ENCODE measurements at regions not wholly inside any gene's neighbourhood (a gene's known extent, or its start where the extent isn't known, plus 50 kb on each side); places are given as distances from the start of the nearest gene placed in this dataset.

GRCh38 chr3:73291541-73291940 is 230.1 kb downstream of the EBLN2 start:
- Histone ChIP-seq H3K27me3 (no peaks in the 10 kb centered on the region), H3K4me3 (no peak overlapping the region), H3K36me3 (no peaks in the 10 kb centered on the region), H3K4me1 (no peaks in the 10 kb centered on the region), H3K9me3 (no peaks in the 10 kb centered on the region), H3K27ac (no peak overlapping the region)
- TF ChIP-seq POLR2A (IDR thresholded peaks at IDR 0.05) (no peak), CTCF (IDR thresholded peaks at IDR 0.05) (no peak)
- intact Hi-C loops (cut with DNase I), result no loop called here
- WGBS (ENCODE audit: insufficient coverage, low coverage, low lambda C conversion rate, missing lambda C conversion rate), result 56% methylated on average over 7 of the region's 7 CpGs
- DNase-seq (no peak), ATAC-seq (no peak)

- intact Hi-C loops (cut with DNase I), result no loop called here
- TF ChIP-seq CTCF (IDR thresholded peaks at IDR 0.05) (no peak), POLR2A (IDR thresholded peaks at IDR 0.05) (no peak)
- Histone ChIP-seq H3K4me1 (no peaks in the 10 kb centered on the region), H3K9me3 (no peaks in the 10 kb centered on the region), H3K36me3 (no peaks in the 10 kb centered on the region), H3K4me3 (no peak overlapping the region), H3K27me3 (no peaks in the 10 kb centered on the region), H3K27ac (no peak overlapping the region)
- no peak for ATAC-seq
- no peak for DNase-seq
- 55% methylated on average over 4 of the region's 4 CpGs for WGBS (ENCODE audit: insufficient coverage, low coverage, low lambda C conversion rate, missing lambda C conversion rate)
Observed at GRCh38 chr3:73292220-73292619, 230.8 kb downstream of the EBLN2 start.

DNA sequence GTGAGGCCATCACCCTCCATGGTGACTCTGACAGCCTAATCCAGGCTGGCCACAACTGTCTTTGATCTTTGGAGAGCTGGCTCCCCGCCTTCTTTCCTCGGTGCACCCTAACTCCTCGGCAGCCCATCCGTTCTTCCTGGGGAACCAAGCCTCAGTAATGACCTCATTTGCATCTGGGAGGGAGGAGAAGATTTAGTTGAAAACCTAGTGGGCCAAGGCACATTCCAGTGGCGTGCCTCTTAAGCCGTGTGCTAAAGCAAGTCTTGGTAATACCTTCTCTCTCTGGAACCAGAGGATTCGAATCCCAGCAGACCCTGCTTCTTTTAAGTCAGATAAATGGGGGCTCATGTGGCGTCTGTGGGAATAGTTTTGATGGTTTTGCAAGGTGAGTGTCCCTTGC is 233.1 kb downstream of the EBLN2 start:
- no peak overlapping the region for H3K4me3 ChIP-seq
- no peak for DNase-seq
- WGBS (ENCODE audit: insufficient coverage, low coverage, low lambda C conversion rate, missing lambda C conversion rate), result 39% methylated on average over 8 of the region's 8 CpGs
- intact Hi-C loops (cut with DNase I), result no loop called here
- H3K36me3 ChIP-seq, result no peaks in the 10 kb centered on the region
- H3K27ac ChIP-seq, result no peak overlapping the region
- H3K27me3 ChIP-seq, result no peaks in the 10 kb centered on the region
- no peaks in the 10 kb centered on the region for H3K9me3 ChIP-seq
- no peaks in the 10 kb centered on the region for H3K4me1 ChIP-seq
- ATAC-seq, result no peak
- TF ChIP-seq CTCF (IDR thresholded peaks at IDR 0.05), result no peak
- TF ChIP-seq POLR2A (IDR thresholded peaks at IDR 0.05), result no peak

DNA sequence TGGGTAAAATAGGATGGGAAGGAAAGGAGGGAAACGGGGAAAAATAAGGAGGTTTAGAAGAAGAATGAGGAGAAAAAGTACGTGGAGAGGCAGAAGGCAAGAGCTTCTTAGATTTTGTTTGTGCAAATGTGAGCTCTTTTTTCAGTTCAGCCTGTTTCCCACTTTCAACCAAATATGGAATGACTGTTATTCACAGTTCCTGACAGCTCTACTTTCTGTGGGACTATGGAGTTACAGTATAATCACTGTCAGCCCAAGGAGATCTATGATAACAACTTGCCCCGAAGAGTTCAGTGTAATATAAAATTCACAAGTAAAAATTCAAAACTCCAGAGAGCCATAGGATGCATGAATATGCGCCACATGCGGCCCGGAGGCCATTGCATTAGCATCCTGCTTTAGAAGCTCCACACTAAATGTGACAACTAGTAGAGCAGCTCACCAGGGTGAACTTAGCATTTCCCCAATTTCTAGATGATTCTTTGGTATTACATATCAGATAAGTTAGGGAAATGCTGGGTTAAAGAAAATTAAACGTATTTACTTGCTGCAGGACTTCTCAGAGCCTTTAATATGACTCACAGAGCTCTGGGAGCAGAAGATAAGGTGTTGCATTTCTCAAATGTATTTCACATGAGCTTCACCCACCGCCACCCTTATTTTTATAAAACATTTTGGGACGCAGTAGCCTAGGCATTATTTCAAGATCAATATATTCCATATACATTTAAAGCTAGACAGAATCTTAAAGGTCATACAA is 234.6 kb downstream of the EBLN2 start:
- WGBS (ENCODE audit: insufficient coverage, low coverage, low lambda C conversion rate, missing lambda C conversion rate), result 59% methylated on average over 7 of the region's 9 CpGs

More for the DNA sequence above, 234.6 kb downstream of the EBLN2 start:
- intact Hi-C loops (cut with DNase I), result no loop called here
- no peak overlapping the region for H3K27ac ChIP-seq
- H3K27me3 ChIP-seq, result no peaks in the 10 kb centered on the region
- H3K36me3 ChIP-seq, result no peaks in the 10 kb centered on the region
- no peak for TF ChIP-seq CTCF (IDR thresholded peaks at IDR 0.05)
- TF ChIP-seq POLR2A (IDR thresholded peaks at IDR 0.05), result no peak
- H3K4me1 ChIP-seq, result no peaks in the 10 kb centered on the region
- H3K9me3 ChIP-seq, result no peaks in the 10 kb centered on the region
- no peak for DNase-seq
- ATAC-seq, result no peak
- H3K4me3 ChIP-seq, result no peak overlapping the region

Data from right lobe of liver (tissue), 6 donors.